Mesenchymal stem cell (in vitro differentiated cells and primary cell): ENCODE measurements at regions not wholly inside any gene's neighbourhood (a gene's known extent, or its start where the extent isn't known, plus 50 kb on each side); places are given as distances from the start of the nearest gene placed in this dataset.

Source experiments
- DNase-seq: peaks from one replicate; pipeline ENCODE4 v3.0.0-alpha.2; 2013
- H2AFZ ChIP-seq: one replicate; pipeline ENCODE4 v1.6.1; 2013; ENCODE audit warnings: low read depth, mild to moderate bottlenecking, control low read depth, inconsistent platforms, low read length, moderate library complexity
- H2AK5ac ChIP-seq: 2 replicates; pipeline ENCODE4 v1.6.1; 2013; ENCODE audit warnings: low read length, moderate library complexity, mild to moderate bottlenecking, inconsistent platforms; ENCODE audit not compliant: severe bottlenecking
- H2BK120ac ChIP-seq: one replicate; pipeline ENCODE4 v1.6.1; 2013; ENCODE audit warnings: low read depth, mild to moderate bottlenecking, inconsistent platforms, low read length, moderate library complexity
- H2BK12ac ChIP-seq, 2 experiments: one replicate each; pipeline ENCODE4 v1.6.1; 2013; ENCODE audit warnings: inconsistent platforms in 2 of 2, low read length in 2 of 2, mild to moderate bottlenecking in 2 of 2, moderate library complexity in 2 of 2, control low read depth in 1 of 2
- H2BK15ac ChIP-seq: one replicate; pipeline ENCODE4 v1.6.1; 2013; ENCODE audit warnings: mild to moderate bottlenecking, low read depth, inconsistent platforms; ENCODE audit not compliant: poor library complexity, severe bottlenecking
- H2BK5ac ChIP-seq: 2 replicates; pipeline ENCODE4 v1.6.1; 2013; ENCODE audit warnings: low read depth, mild to moderate bottlenecking, low read length, control low read depth, inconsistent platforms; ENCODE audit not compliant: poor library complexity, severe bottlenecking
- H3K14ac ChIP-seq, 2 experiments: one replicate each; pipeline ENCODE4 v1.6.1; 2013; ENCODE audit warnings: inconsistent platforms in 2 of 2, low read length in 2 of 2, control low read depth in 1 of 2, mild to moderate bottlenecking in 1 of 2, moderate library complexity in 1 of 2
- H3K18ac ChIP-seq, 2 experiments: one replicate each; pipeline ENCODE4 v1.6.1; 2013; ENCODE audit warnings: inconsistent platforms in 2 of 2, low read length in 2 of 2, control low read depth in 1 of 2, low read depth in 1 of 2, mild to moderate bottlenecking in 1 of 2
- H3K23ac ChIP-seq, 2 experiments: one replicate each; pipeline ENCODE4 v1.6.1; 2013; ENCODE audit warnings: inconsistent platforms in 2 of 2, low read length in 2 of 2, mild to moderate bottlenecking in 2 of 2, moderate library complexity in 2 of 2, control low read depth in 1 of 2
- H3K27ac ChIP-seq: 2 replicates; pipeline ENCODE4 v1.5.1; 2013; ENCODE audit warnings: mild to moderate bottlenecking, moderate library complexity, low read length, control low read depth, inconsistent platforms; ENCODE audit not compliant: poor library complexity, severe bottlenecking
- H3K27me3 ChIP-seq, 2 experiments: 2 replicates each; pipeline versions ENCODE4 v1.6.1 to v1.7.0; 2013; ENCODE audit warnings: low read length in 2 of 2, mild to moderate bottlenecking in 2 of 2, moderate library complexity in 2 of 2, control low read depth in 1 of 2, inconsistent platforms in 1 of 2; ENCODE audit not compliant: control insufficient read depth in 1 of 2, insufficient read depth in 1 of 2
- H3K36me3 ChIP-seq, 2 experiments: 2 replicates each; pipeline versions ENCODE4 v1.6.1 to v1.7.0; 2013; ENCODE audit warnings: low read length in 2 of 2, control low read depth in 1 of 2, inconsistent platforms in 1 of 2, low read depth in 1 of 2, mild to moderate bottlenecking in 1 of 2; ENCODE audit not compliant: insufficient read depth in 2 of 2, control insufficient read depth in 1 of 2
- H3K4ac ChIP-seq, 2 experiments: one replicate each; pipeline ENCODE4 v1.6.1; 2013; ENCODE audit warnings: inconsistent platforms in 2 of 2, low read length in 2 of 2, mild to moderate bottlenecking in 2 of 2, moderate library complexity in 2 of 2, control low read depth in 1 of 2, low read depth in 1 of 2
- H3K4me1 ChIP-seq: 2 replicates; pipeline ENCODE4 v1.6.1; 2013; ENCODE audit warnings: low read depth, low read length, control low read depth; ENCODE audit not compliant: control insufficient read depth, insufficient read depth
- H3K4me2 ChIP-seq: 2 replicates; pipeline ENCODE4 v1.6.1; 2013; ENCODE audit warnings: low read length, mild to moderate bottlenecking, inconsistent platforms; ENCODE audit not compliant: poor library complexity, severe bottlenecking
- H3K4me3 ChIP-seq, 2 experiments: 2 replicates each; pipeline versions ENCODE4 v1.5.1 to v1.7.0; 2013; ENCODE audit warnings: low read length in 2 of 2, mild to moderate bottlenecking in 2 of 2, control low read depth in 1 of 2, low read depth in 1 of 2; ENCODE audit not compliant: insufficient read depth in 1 of 2
- H3K79me1 ChIP-seq: replicated peaks from 2 replicates; pipeline ENCODE4 v1.6.1; 2013; ENCODE audit warnings: mild to moderate bottlenecking, control low read depth, low read length, inconsistent platforms; ENCODE audit not compliant: poor library complexity, severe bottlenecking
- H3K9ac ChIP-seq: 2 replicates; pipeline ENCODE4 v1.7.0; 2013; ENCODE audit warnings: mild to moderate bottlenecking, low read length, moderate library complexity
- H3K9me3 ChIP-seq: 2 replicates; pipeline ENCODE4 v1.7.0; 2013; ENCODE audit warnings: mild to moderate bottlenecking, low read length; ENCODE audit not compliant: control insufficient read depth
- H4K8ac ChIP-seq: one replicate; pipeline ENCODE4 v1.6.1; 2013; ENCODE audit warnings: inconsistent platforms, mild to moderate bottlenecking, low read length, moderate library complexity
- H4K91ac ChIP-seq: one replicate; pipeline ENCODE4 v1.6.1; 2013; ENCODE audit warnings: mild to moderate bottlenecking, low read length, inconsistent platforms
- WGBS: methylation state at CpG from one replicate; pipeline ENCODE4 v1.1.7; 2013; ENCODE audit warnings: mixed read lengths; 5-methylcytosine and 5-hydroxymethylcytosine counted together

DNA sequence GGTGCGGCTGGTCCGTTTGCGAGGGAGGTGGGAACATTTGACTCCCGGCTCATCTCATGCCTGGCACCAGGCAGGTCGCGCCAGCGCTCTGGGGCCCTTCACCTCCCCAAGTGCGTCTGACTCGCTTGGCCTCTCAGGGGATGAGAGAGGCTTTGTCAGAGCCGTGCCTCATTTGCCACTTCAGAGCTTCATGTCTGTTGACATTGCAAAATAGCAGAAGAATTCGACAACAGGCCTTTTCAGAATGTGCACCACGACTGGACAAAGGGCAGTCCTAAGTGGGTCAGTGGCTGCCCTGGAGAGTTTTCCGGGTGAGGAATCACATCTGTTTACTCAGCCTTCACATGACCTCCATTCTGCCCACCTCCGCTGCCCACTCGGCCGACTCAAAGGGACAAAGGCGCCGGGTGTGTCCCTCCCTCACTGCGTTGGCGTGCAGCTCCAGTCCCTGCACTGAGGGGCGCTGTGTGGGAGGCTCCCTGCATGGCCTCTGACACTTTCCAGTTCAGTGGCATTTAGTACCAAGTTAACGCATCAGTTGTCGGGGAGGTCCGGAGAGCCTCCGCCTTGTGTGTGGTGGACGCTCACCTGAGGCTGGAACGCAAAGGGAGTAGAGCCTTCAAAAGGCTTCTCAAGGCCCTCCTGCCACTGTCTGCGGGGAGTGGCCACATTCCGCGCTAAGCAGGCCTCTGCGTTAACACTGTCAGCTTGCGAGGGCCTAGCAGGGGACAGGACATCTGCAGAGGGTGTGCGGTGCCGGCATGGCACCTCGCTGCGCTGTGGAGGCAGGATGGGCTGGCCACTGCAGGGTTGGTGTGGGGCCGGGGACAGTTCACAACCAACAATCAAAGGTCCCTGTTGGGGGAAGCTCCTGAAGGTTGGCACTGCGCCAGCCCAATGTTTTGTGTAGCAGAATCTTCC, 171.5 kb downstream of the NXNL2 start:
- H2BK15ac ChIP-seq: peak overlapping the region; percentile 57
- H3K79me1 ChIP-seq: no peaks in the 10 kb centered on the region
- 84% methylated on average over 36 of the region's 38 CpGs for WGBS
- H3K36me3 ChIP-seq: no peaks in the 10 kb centered on the region
- H4K8ac ChIP-seq: peak overlapping the region; percentile 71
- H2BK5ac ChIP-seq: no peak overlapping the region
- H2BK120ac ChIP-seq: peak overlapping the region; percentile 84
- H2AFZ ChIP-seq: no peak overlapping the region
- no peak overlapping the region for H2AK5ac ChIP-seq
- peak overlapping the region; percentile 92 for H4K91ac ChIP-seq
- no peaks in the 10 kb centered on the region for H3K9me3 ChIP-seq
- H2BK12ac ChIP-seq: peak overlapping the region; percentile 51 to 97
- peak overlapping the region; percentile 81 to 87 for H3K18ac ChIP-seq
- no peaks in the 10 kb centered on the region for H3K27me3 ChIP-seq
- peak overlapping the region in 1 of 2 experiments; percentile 39 for H3K4ac ChIP-seq
- H3K4me3 ChIP-seq: no peak overlapping the region
- no peak overlapping the region for H3K27ac ChIP-seq
- DNase-seq: peak; percentile 49
- no peak overlapping the region for H3K4me2 ChIP-seq
- H3K23ac ChIP-seq: no peak overlapping the region
- H3K14ac ChIP-seq: peak overlapping the region in 1 of 2 experiments; percentile 1
- peaks cover 8% of the 10 kb centered on the region for H3K4me1 ChIP-seq
- H3K9ac ChIP-seq: no peak overlapping the region

- WGBS: 73% methylated on average over 1 of the region's 2 CpGs
- no peak overlapping the region for H3K4ac ChIP-seq
- no peak overlapping the region for H3K18ac ChIP-seq
- no peaks in the 10 kb centered on the region for H3K79me1 ChIP-seq
- H3K9ac ChIP-seq: no peak overlapping the region
- H2BK120ac ChIP-seq: no peak overlapping the region
- no peak overlapping the region for H2AK5ac ChIP-seq
- no peak overlapping the region for H2BK12ac ChIP-seq
- no peak overlapping the region for H2BK15ac ChIP-seq
- H3K23ac ChIP-seq: no peak overlapping the region
- no peaks in the 10 kb centered on the region for H3K27me3 ChIP-seq
- no peak overlapping the region for H2AFZ ChIP-seq
- H3K27ac ChIP-seq: no peak overlapping the region
- no peak for DNase-seq
- peaks cover 4% of the 10 kb centered on the region for H3K9me3 ChIP-seq
- H4K8ac ChIP-seq: no peak overlapping the region
- H3K4me1 ChIP-seq: peaks cover 8% of the 10 kb centered on the region
- no peaks in the 10 kb centered on the region for H3K36me3 ChIP-seq
- H4K91ac ChIP-seq: no peak overlapping the region
- no peak overlapping the region for H3K14ac ChIP-seq
- no peak overlapping the region for H2BK5ac ChIP-seq
- no peak overlapping the region for H3K4me3 ChIP-seq
- no peak overlapping the region for H3K4me2 ChIP-seq
These were observed 175.5 kb downstream of the NXNL2 start for GRCh38 chr9:88710449-88710848.

DNA sequence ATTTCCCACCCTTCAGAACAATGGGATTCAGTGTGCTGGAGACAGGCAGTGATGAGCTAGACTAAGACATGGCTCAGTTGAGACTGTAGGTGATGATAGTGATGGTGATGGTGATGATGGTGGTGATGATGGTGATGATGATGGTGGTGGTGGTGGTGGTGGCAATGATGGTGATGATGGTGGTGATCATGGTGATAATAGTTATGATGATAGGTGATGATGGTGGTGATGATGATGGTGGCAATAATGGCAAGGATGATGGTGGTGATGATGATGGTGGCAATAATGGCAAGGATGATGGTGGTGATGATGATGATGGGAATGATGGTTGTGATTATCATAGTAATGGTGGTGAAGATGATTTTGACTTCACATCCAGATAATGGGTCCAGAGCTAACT, 176.7 kb downstream of the NXNL2 start:
- Histone ChIP-seq H3K4me2 (no peak overlapping the region), H3K9me3 (peaks cover 8% of the 10 kb centered on the region), H2BK15ac (no peak overlapping the region), H3K4me3 (no peak overlapping the region), H4K8ac (no peak overlapping the region), H3K14ac (no peak overlapping the region), H3K23ac (no peak overlapping the region), H2BK12ac (no peak overlapping the region), H3K9ac (no peak overlapping the region), H4K91ac (no peak overlapping the region), H3K4ac (no peak overlapping the region), H3K18ac (no peak overlapping the region), H3K27ac (no peak overlapping the region), H2BK120ac (no peak overlapping the region), H3K79me1 (no peaks in the 10 kb centered on the region), H2AFZ (no peak overlapping the region), H3K27me3 (no peaks in the 10 kb centered on the region), H2AK5ac (no peak overlapping the region), H3K4me1 (peaks cover 1% of the 10 kb centered on the region), H2BK5ac (no peak overlapping the region), H3K36me3 (no peaks in the 10 kb centered on the region)
- no peak for DNase-seq

- no peak overlapping the region for H2BK12ac ChIP-seq
- H3K79me1 ChIP-seq: no peaks in the 10 kb centered on the region
- H3K4me3 ChIP-seq: no peak overlapping the region
- WGBS: 82% methylated on average over 2 of the region's 2 CpGs
- no peak overlapping the region for H2BK15ac ChIP-seq
- no peak overlapping the region for H4K91ac ChIP-seq
- H3K18ac ChIP-seq: no peak overlapping the region
- H3K27ac ChIP-seq: no peak overlapping the region
- H3K4me1 ChIP-seq: no peaks in the 10 kb centered on the region
- no peak overlapping the region for H4K8ac ChIP-seq
- no peak overlapping the region for H3K4me2 ChIP-seq
- H3K14ac ChIP-seq: no peak overlapping the region
- no peak overlapping the region for H2AK5ac ChIP-seq
- no peak overlapping the region for H3K23ac ChIP-seq
- H2BK120ac ChIP-seq: no peak overlapping the region
- no peak overlapping the region for H2BK5ac ChIP-seq
- peaks cover 8% of the 10 kb centered on the region for H3K9me3 ChIP-seq
- no peaks in the 10 kb centered on the region for H3K27me3 ChIP-seq
- no peak overlapping the region for H2AFZ ChIP-seq
- H3K4ac ChIP-seq: no peak overlapping the region
- H3K9ac ChIP-seq: no peak overlapping the region
- DNase-seq: no peak
- no peaks in the 10 kb centered on the region for H3K36me3 ChIP-seq
These were observed 177.5 kb downstream of the NXNL2 start for GRCh38 chr9:88712484-88712883.
